ENCODE measurements at regions not wholly inside any gene's neighbourhood (a gene's known extent, or its start where the extent isn't known, plus 50 kb on each side); places are given as distances from the start of the nearest gene placed in this dataset.

GRCh38 chrX:14173873-14174272 is 144.2 kb upstream of the GEMIN8 start:
- Histone ChIP-seq H4K91ac (ENCODE audit: insufficient read depth, low read depth, low read length) (no peak overlapping the region), H3K4ac (ENCODE audit: low read depth, low read length) (no peak overlapping the region), H4K20me1 (ENCODE audit: insufficient read depth, low read length) (no peaks in the 10 kb centered on the region), H3K36me3 (ENCODE audit: control insufficient read depth, insufficient read depth, low read length) (no peaks in the 10 kb centered on the region), H3K4me3 (ENCODE audit: insufficient read depth, low read depth, low read length) (no peak overlapping the region), H3K9me1 (ENCODE audit: insufficient read depth, low read length) (no peaks in the 10 kb centered on the region), H3K14ac (replicated peaks; ENCODE audit: low read depth, low read length) (no peak overlapping the region), H3K56ac (ENCODE audit: extremely low read depth, insufficient read depth, low read length) (no peak overlapping the region), H3K18ac (ENCODE audit: low read depth, low read length) (no peak overlapping the region), H2AFZ (replicated peaks; ENCODE audit: low read length, poor library complexity) (no peak overlapping the region), H2AK5ac (ENCODE audit: low read depth, low read length) (no peak overlapping the region), H3K27me3 (ENCODE audit: control insufficient read depth, insufficient read depth, low read length) (no peaks in the 10 kb centered on the region), H2AK9ac (replicated peaks; ENCODE audit: low read depth, low read length, poor library complexity) (no peak overlapping the region), H2BK15ac (ENCODE audit: low read depth, low read length) (no peak overlapping the region), H2BK120ac (ENCODE audit: low read depth, low read length) (no peak overlapping the region), H3K4me2 (ENCODE audit: low read depth, low read length) (no peak overlapping the region), H3K9ac (ENCODE audit: low read depth, low read length) (no peak overlapping the region), H3K27ac (ENCODE audit: insufficient read depth, low read length) (no peak overlapping the region), H2BK20ac (ENCODE audit: low read depth, low read length) (no peak overlapping the region), H4K8ac (ENCODE audit: low read depth in 2 of 2, low read length in 2 of 2) (no peak overlapping the region), H3K4me1 (ENCODE audit: control insufficient read depth, insufficient read depth, low read length) (no peaks in the 10 kb centered on the region), H3K79me1 (ENCODE audit: low read depth in 1 of 2, low read length in 2 of 2) (no peaks in the 10 kb centered on the region), H3K9me3 (ENCODE audit: control insufficient read depth, insufficient read depth, low read length) (no peaks in the 10 kb centered on the region; the same call in 1 of the 2 replicates), H2BK5ac (ENCODE audit: low read depth, low read length, poor library complexity, severe bottlenecking) (no peak overlapping the region), H3K23ac (ENCODE audit: low read depth, low read length) (no peak overlapping the region), H4K5ac (ENCODE audit: low read depth, low read length) (no peak overlapping the region)
- BruUV-seq (replicated peaks): no TSS peak
- WGBS, 2 experiments (ENCODE audit: extremely low coverage in 2 of 2, insufficient read length in 1 of 2): 33% methylated on average over 1 of the region's 1 CpG; no CpG with 5 or more reads in 1 of the 2 experiments
- TF ChIP-seq, protein P1, sequence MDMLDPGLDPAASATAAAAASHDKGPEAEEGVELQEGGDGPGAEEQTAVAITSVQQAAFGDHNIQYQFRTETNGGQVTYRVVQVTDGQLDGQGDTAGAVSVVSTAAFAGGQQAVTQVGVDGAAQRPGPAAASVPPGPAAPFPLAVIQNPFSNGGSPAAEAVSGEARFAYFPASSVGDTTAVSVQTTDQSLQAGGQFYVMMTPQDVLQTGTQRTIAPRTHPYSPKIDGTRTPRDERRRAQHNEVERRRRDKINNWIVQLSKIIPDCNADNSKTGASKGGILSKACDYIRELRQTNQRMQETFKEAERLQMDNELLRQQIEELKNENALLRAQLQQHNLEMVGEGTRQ (IDR thresholded peaks at IDR 0.05; ENCODE audit: low read depth, low read length): no peak
- TF ChIP-seq MAFK (IDR thresholded peaks at IDR 0.05; ENCODE audit: low read depth, low read length) (no peak), ELK1 (IDR thresholded peaks at IDR 0.05; ENCODE audit: borderline replicate concordance, low read depth, low read length) (no peak), SMC3 (IDR thresholded peaks at IDR 0.05; ENCODE audit: low read depth, low read length) (no peak), BHLHE40 (IDR thresholded peaks at IDR 0.05; ENCODE audit: low read depth, low read length) (no peak), MXI1 (IDR thresholded peaks at IDR 0.05; ENCODE audit: borderline replicate concordance, low read depth, low read length) (no peak), CHD1 (IDR thresholded peaks at IDR 0.05; ENCODE audit: low read depth, low read length) (no peak), MAZ (IDR thresholded peaks at IDR 0.05; ENCODE audit: borderline replicate concordance, low read depth, low read length) (no peak), RAD21 (IDR thresholded peaks at IDR 0.05; ENCODE audit: low read length) (no peak), CEBPB (IDR thresholded peaks at IDR 0.05; ENCODE audit: low read depth, low read length) (no peak), RCOR1 (IDR thresholded peaks at IDR 0.05; ENCODE audit: insufficient replicate concordance, low read length) (no peak), CTCF (conservative IDR thresholded peaks at IDR 0.05; ENCODE audit: low read depth, low read length) (no peak), POLR2A (IDR thresholded peaks at IDR 0.05; ENCODE audit: low read depth, low read length) (no peak), RFX5 (IDR thresholded peaks at IDR 0.05; ENCODE audit: low read depth, low read length) (no peak), NFE2L2 (IDR thresholded peaks at IDR 0.05; ENCODE audit: low read depth, low read length) (no peak), FOS (IDR thresholded peaks at IDR 0.05; ENCODE audit: low read depth, low read length) (no peak)
- DNase-seq: no peak
- ChIA-PET CTCF (no interaction called here), POLR2A (ENCODE audit: unreplicated experiment) (no interaction called here)
- ATAC-seq (ENCODE audit: low read depth): no peak
- intact Hi-C loops (cut with micrococcal nuclease): no loop called here
- dilution Hi-C loops (cut with HindIII; ENCODE audit: low sequenced_read_pairs, unreplicated experiment): no loop called here
- in situ Hi-C loops (cut with MboI; ENCODE audit: low sequenced_read_pairs): no loop called here
